ENCODE measurements at regions not wholly inside any gene's neighbourhood (a gene's known extent, or its start where the extent isn't known, plus 50 kb on each side); places are given as distances from the start of the nearest gene placed in this dataset.

GRCh38 chr5:56534102-56534829 is 281.1 kb upstream of the MAP3K1 start:
- no peak for DNase-seq (ENCODE audit: low spot score)
- intact Hi-C loops (cut with DNase I): no loop called here

GRCh38 chr5:56532466-56532865 is 282.9 kb upstream of the MAP3K1 start:
- DNase-seq (ENCODE audit: low spot score): no peak
- intact Hi-C loops (cut with DNase I): no loop called here

DNA sequence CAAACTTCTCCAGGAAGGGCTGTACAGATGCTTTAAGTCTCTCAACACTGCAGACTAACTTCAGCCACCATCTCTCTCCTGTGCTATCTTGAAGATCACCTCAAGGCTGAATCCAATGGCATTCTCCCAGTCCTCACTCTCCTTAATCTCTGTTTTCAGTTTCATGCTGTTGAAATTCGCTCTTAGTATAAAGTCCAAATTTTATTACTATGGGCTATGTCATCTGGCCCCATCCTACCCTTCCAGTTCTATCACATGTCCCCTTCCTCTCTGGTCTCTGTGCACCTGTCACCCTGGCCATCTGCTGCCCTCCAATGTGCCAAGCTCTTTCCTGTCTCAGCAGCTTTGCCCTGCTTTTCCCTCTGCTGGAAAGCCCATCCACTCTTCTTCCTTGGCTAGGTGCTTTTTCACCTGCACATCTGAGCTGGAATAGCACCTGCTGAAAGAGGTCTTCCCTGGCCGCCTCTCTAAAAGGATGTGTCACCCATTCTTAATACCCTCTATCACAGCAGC is 284.7 kb upstream of the MAP3K1 start:
- DNase-seq (ENCODE audit: low spot score): no peak
- intact Hi-C loops (cut with DNase I): no loop called here

GRCh38 chr5:56529666-56530430 is 285.5 kb upstream of the MAP3K1 start:
- DNase-seq (ENCODE audit: low spot score): no peak
- intact Hi-C loops (cut with DNase I): no loop called here

DNA sequence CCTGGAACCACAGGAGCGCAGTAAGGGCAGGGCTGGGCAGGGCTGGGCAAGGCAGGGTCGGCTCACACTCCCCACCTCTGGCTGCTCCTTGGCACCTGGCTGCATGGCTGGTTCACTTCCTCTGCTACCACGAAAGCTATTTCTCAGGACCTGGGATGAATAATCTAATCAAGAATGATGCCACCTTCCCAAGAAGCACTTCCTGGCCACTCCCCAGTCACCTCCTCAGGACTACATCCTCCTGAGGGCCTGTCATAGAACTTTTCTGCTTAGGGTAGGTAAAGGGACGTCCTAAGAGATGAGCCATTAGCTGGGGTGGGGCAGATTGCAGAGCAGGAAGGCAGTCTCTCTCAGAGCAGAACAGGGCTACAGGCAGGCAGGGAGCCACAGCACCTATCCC is 288.2 kb upstream of the MAP3K1 start:
- intact Hi-C loops (cut with DNase I): no loop called here
- no peak for DNase-seq (ENCODE audit: low spot score)

DNA sequence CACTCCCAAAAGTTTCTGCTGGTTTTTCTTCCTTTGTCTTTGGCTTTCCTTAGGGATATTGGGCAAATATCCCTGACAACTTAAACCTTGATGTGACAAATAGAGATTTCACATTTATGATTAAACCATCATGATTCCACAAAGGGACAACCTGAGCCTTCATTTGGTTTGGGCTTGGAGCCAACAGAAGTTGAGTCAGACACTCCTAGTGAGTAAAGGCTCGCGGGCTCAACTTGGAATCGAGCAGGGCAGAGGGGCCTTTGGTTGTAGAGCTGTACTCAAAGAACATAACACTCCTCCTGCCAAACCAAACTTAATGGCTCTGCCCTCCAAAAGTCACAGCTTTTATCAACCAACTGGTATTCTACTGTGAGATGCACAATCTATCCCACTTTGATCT is 290.2 kb upstream of the MAP3K1 start:
- DNase-seq (ENCODE audit: low spot score): no peak
- intact Hi-C loops (cut with DNase I): no loop called here

GRCh38 chr5:56523790-56524575 is 290.9 kb upstream of the ANKRD55 start:
- intact Hi-C loops (cut with DNase I): no loop called here
- no peak for DNase-seq (ENCODE audit: low spot score)

- DNase-seq (ENCODE audit: low spot score): no peak
- intact Hi-C loops (cut with DNase I): no loop called here
Measured at GRCh38 chr5:56522960-56523359, 289.8 kb upstream of the ANKRD55 start.

- intact Hi-C loops (cut with DNase I): no loop called here
- DNase-seq (ENCODE audit: low spot score): no peak
Measured at GRCh38 chr5:56522169-56522568, 289.0 kb upstream of the ANKRD55 start.

- no peak for DNase-seq (ENCODE audit: low spot score)
- intact Hi-C loops (cut with DNase I): no loop called here
Measured at GRCh38 chr5:56520986-56521730, 288.0 kb upstream of the ANKRD55 start.

GRCh38 chr5:56518820-56519219 is 285.7 kb upstream of the ANKRD55 start:
- no peak for DNase-seq (ENCODE audit: low spot score)
- intact Hi-C loops (cut with DNase I): no loop called here

DNA sequence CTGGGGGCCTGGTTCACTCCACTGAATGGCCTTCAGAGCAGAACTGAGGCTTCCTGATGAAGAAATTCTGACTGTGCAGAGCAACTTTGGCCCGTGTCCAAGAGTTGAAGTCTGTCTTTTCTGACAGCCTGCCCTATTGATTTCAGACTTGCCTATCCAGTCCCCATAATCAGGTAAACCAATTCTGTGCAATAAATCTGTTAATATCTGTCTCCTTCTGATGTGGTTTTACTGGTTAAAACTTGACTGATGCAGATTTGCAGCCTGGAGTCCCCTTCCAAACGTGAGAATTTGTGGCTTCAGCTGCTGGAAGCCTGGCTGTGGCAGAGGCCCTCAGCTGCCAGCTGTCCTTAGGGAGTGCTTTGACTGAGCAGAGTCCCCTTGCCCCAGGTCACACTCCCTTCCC is 283.9 kb upstream of the ANKRD55 start:
- intact Hi-C loops (cut with DNase I): loop anchor here in 1 of 2 donors (1.0 kb wide), 1 partner anchor 40 kb away; no protein-coding TSS in a partner anchor
- no peak for DNase-seq (ENCODE audit: low spot score)

GRCh38 chr5:56516441-56516840 is 283.3 kb upstream of the ANKRD55 start:
- DNase-seq (ENCODE audit: low spot score): no peak
- intact Hi-C loops (cut with DNase I): no loop called here

DNA sequence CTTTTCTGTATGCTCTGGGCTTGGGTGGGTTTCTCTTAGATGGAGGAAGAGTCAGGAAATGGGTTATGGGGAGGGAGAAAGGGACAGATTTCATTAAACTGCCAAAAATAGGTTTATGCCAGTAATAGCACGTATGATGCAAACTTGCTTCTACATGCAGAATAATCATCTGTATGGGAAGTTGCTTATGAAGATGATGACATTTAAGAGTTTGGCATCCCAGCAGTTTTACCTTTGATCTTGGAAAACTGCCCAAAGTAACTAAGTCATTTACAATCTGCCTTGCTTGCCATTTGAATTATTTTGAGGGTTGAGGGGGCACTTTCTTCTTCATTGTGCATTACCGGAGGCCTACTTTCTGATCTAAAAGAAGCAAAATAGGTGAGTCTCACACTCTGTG is 282.9 kb upstream of the ANKRD55 start:
- DNase-seq (ENCODE audit: low spot score): no peak
- intact Hi-C loops (cut with DNase I): no loop called here

DNA sequence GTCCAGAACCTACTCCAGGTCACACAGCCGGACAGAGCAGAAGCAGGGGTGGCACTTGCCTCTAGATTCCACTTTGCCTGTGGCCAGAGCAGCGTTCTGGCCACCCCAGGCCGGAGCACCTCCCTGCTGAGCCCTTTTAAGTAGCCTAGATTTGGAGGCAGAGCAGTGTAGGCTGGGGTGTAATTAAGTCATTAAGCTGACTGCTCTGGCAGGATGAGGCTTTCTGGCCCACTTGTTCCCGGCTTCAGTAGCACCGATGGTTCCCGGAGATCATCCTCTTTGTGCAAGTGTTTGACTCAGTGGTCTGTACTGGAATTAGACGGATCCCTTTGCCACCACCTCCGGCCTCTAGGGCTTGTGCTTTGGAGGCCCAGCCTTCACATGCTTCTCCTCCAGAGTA is 281.9 kb upstream of the ANKRD55 start:
- intact Hi-C loops (cut with DNase I): no loop called here
- no peak for DNase-seq (ENCODE audit: low spot score)

- no peak for DNase-seq (ENCODE audit: low spot score)
Measured at GRCh38 chr5:56514245-56514644, 281.1 kb upstream of the ANKRD55 start.

GRCh38 chr5:56513141-56513540 is 280.0 kb upstream of the ANKRD55 start:
- no peak for DNase-seq (ENCODE audit: low spot score)
- intact Hi-C loops (cut with DNase I): no loop called here

More at GRCh38 chr5:56514245-56514644, 281.1 kb upstream of the ANKRD55 start:
- intact Hi-C loops (cut with DNase I): no loop called here

- intact Hi-C loops (cut with DNase I): no loop called here
- no peak for DNase-seq (ENCODE audit: low spot score)
Measured at GRCh38 chr5:56512313-56512996, 279.3 kb upstream of the ANKRD55 start.
